H1 (cell line): ENCODE measurements at regions not wholly inside any gene's neighbourhood (a gene's known extent, or its start where the extent isn't known, plus 50 kb on each side); places are given as distances from the start of the nearest gene placed in this dataset.
"Not testable (repeated sequence)": the region's sequence is repeated elsewhere in the genome, so short reads cannot be mapped to it uniquely, and the experiment has no call there.

ENCODE experiments used
- CTCF ChIA-PET: fragments of 300-600 bp; sonication (Branson Sonifier 250); formaldehyde crosslinking; loops from one replicate; lab custom pipeline; 2021; ENCODE audit not compliant: partially characterized antibody; lab: Charles Lee
- POLR2A ChIA-PET: fragments of 300-600 bp; sonication (Branson Sonifier 250); formaldehyde crosslinking; loops from one replicate; lab custom pipeline; 2021; ENCODE audit warnings: inconsistent platforms; ENCODE audit not compliant: partially characterized antibody; lab: Charles Lee
- DNase-seq, 2 experiments: peaks; one replicate each; pipeline versions ENCODE4 v3.0.0 to v3.0.0-alpha.2; 2010 to 2022; ENCODE audit warnings: low spot score in 2 of 2, low read depth in 1 of 2, mixed read lengths in 1 of 2
- FAIRE-seq: peaks from 2 replicates; lab custom pipeline; 2011; peaks lifted over from hg19 to GRCh38; lab: Jason Lieb, UNC
- H2AFZ ChIP-seq: 2 replicates; pipeline ENCODE4 v1.8.1; 2012; ENCODE audit warnings: low read length, inconsistent platforms
- H2AK5ac ChIP-seq: 2 replicates; pipeline ENCODE4 v1.6.1; 2013; ENCODE audit warnings: low read depth, low read length
- H2BK120ac ChIP-seq: replicated peaks from 2 replicates; pipeline ENCODE3; 2013; ENCODE audit warnings: low read depth, low read length, inconsistent platforms
- H2BK12ac ChIP-seq: 2 replicates; pipeline ENCODE4 v1.6.1; 2013; ENCODE audit warnings: low read depth, low read length
- H2BK15ac ChIP-seq: 2 replicates; pipeline ENCODE4 v1.6.1; 2013; ENCODE audit warnings: low read length
- H2BK20ac ChIP-seq: 2 replicates; pipeline ENCODE4 v1.6.1; 2013; ENCODE audit warnings: low read length
- H2BK5ac ChIP-seq: 2 replicates; pipeline ENCODE4 v1.6.1; 2013; ENCODE audit warnings: low read depth, low read length
- H3K14ac ChIP-seq: 2 replicates; pipeline ENCODE4 v1.6.1; 2013; ENCODE audit warnings: inconsistent platforms; ENCODE audit not compliant: insufficient read length
- H3K18ac ChIP-seq: 2 replicates; pipeline ENCODE4 v1.6.1; 2013; ENCODE audit warnings: low read length; ENCODE audit errors: extremely low read depth
- H3K23ac ChIP-seq: 2 replicates; pipeline ENCODE4 v1.6.1; 2013; ENCODE audit warnings: inconsistent platforms; ENCODE audit not compliant: insufficient read length
- H3K23me2 ChIP-seq: 2 replicates; pipeline ENCODE4 v1.6.1; 2013; ENCODE audit warnings: low read depth, low read length
- H3K27ac ChIP-seq: 2 replicates; pipeline ENCODE4 v1.6.1; 2011; ENCODE audit warnings: low read depth, low read length, inconsistent platforms
- H3K27me3 ChIP-seq, 4 experiments: replicated peaks in 1 of 4; 1 replicate in 1 of 4; 2 replicates in 3 of 4; pipeline versions ENCODE4 v1.6.1 to v1.8.1; 2011 to 2013; ENCODE audit warnings: low read length in 3 of 4, mild to moderate bottlenecking in 3 of 4, inconsistent platforms in 2 of 4, mixed read lengths in 2 of 4, moderate library complexity in 1 of 4; ENCODE audit not compliant: control insufficient read depth in 3 of 4, insufficient read depth in 3 of 4; ENCODE audit errors: extremely low read depth in 1 of 4
- H3K36me3 ChIP-seq, 4 experiments: 2 replicates each; pipeline versions ENCODE4 v1.6.1 to v1.8.1; 2011 to 2013; ENCODE audit warnings: mild to moderate bottlenecking in 4 of 4, low read length in 3 of 4, moderate library complexity in 2 of 4, control low read depth in 1 of 4, inconsistent platforms in 1 of 4; ENCODE audit not compliant: insufficient read depth in 4 of 4, control insufficient read depth in 2 of 4
- H3K4ac ChIP-seq: replicated peaks from 2 replicates; pipeline ENCODE3; 2013; ENCODE audit warnings: low read length, low read depth, mixed read lengths, inconsistent platforms; ENCODE audit not compliant: insufficient read length
- H3K4me1 ChIP-seq, 4 experiments: replicated peaks in 1 of 4; 1 replicate in 1 of 4; 2 replicates in 3 of 4; pipeline versions ENCODE4 v1.6.1 to v1.8.1; 2011 to 2013; ENCODE audit warnings: low read length in 3 of 4, inconsistent platforms in 2 of 4, mixed read lengths in 1 of 4; ENCODE audit not compliant: insufficient read depth in 4 of 4, control insufficient read depth in 3 of 4
- H3K4me2 ChIP-seq, 2 experiments: 2 replicates each; pipeline versions ENCODE4 v1.6.1 to v1.8.1; 2011 to 2013; ENCODE audit warnings: low read depth in 2 of 2, low read length in 2 of 2, control low read depth in 1 of 2, inconsistent platforms in 1 of 2, mild to moderate bottlenecking in 1 of 2; ENCODE audit not compliant: insufficient read depth in 1 of 2
- H3K4me3 ChIP-seq, 4 experiments: fragments of 200-600, 300-600 bp in 1 of 4; sonication (generic), shearing (Covaris generic), sonication (Bioruptor Twin) in 1 of 4; 2 replicates each; pipeline versions ENCODE4 v1.5.1 to v1.8.1; 2011 to 2016; ENCODE audit warnings: low read length in 4 of 4, low read depth in 3 of 4, control low read depth in 2 of 4, inconsistent platforms in 2 of 4, mild to moderate bottlenecking in 2 of 4, mixed read lengths in 1 of 4, moderate library complexity in 1 of 4; ENCODE audit not compliant: insufficient read depth in 2 of 4; ENCODE audit errors: extremely low read depth in 1 of 4
- H3K56ac ChIP-seq: replicated peaks from 2 replicates; pipeline ENCODE3; 2013; ENCODE audit warnings: low read depth, mild to moderate bottlenecking, mixed read lengths, low read length, inconsistent platforms; ENCODE audit not compliant: insufficient read length
- H3K79me1 ChIP-seq: 2 replicates; pipeline ENCODE4 v1.6.1; 2013; ENCODE audit warnings: low read depth, low read length, control low read depth
- H3K79me2 ChIP-seq, 2 experiments: 2 replicates each; pipeline versions ENCODE4 v1.6.1 to v1.8.1; 2012 to 2013; ENCODE audit warnings: low read length in 2 of 2, mild to moderate bottlenecking in 2 of 2, inconsistent platforms in 1 of 2; ENCODE audit not compliant: insufficient read depth in 2 of 2, control insufficient read depth in 1 of 2
- H3K9ac ChIP-seq, 4 experiments: replicated peaks in 1 of 4; 1 replicate in 1 of 4; 2 replicates in 3 of 4; pipeline versions ENCODE4 v1.6.1 to v1.8.1; 2011 to 2013; ENCODE audit warnings: low read depth in 3 of 4, low read length in 3 of 4, control low read depth in 2 of 4, mild to moderate bottlenecking in 2 of 4, moderate library complexity in 2 of 4, inconsistent platforms in 1 of 4; ENCODE audit errors: extremely low read depth in 1 of 4
- H3K9me3 ChIP-seq, 2 experiments: 2 replicates each; pipeline versions ENCODE4 v1.6.1 to v1.8.1; 2012 to 2013; ENCODE audit warnings: mild to moderate bottlenecking in 2 of 2, moderate library complexity in 2 of 2, control low read depth in 1 of 2, inconsistent platforms in 1 of 2, low read depth in 1 of 2, low read length in 1 of 2, mixed read lengths in 1 of 2; ENCODE audit not compliant: insufficient read depth in 2 of 2
- H4K20me1 ChIP-seq, 2 experiments: replicated peaks in 1 of 2; 2 replicates each; pipeline versions ENCODE3 to v1.8.1; 2011 to 2013; ENCODE audit warnings: inconsistent platforms in 2 of 2, low read length in 2 of 2, mild to moderate bottlenecking in 1 of 2; ENCODE audit not compliant: insufficient read depth in 2 of 2, control insufficient read depth in 1 of 2
- H4K5ac ChIP-seq: 2 replicates; pipeline ENCODE4 v1.6.1; 2013; ENCODE audit warnings: low read length, low read depth, mixed read lengths, inconsistent platforms; ENCODE audit not compliant: insufficient read length
- H4K8ac ChIP-seq: 2 replicates; pipeline ENCODE4 v1.8.0; 2013; ENCODE audit warnings: mild to moderate bottlenecking, moderate library complexity, low read length, inconsistent platforms; ENCODE audit not compliant: insufficient read depth; ENCODE audit errors: extremely low read depth
- H4K91ac ChIP-seq: replicated peaks from 2 replicates; pipeline ENCODE3; 2013; ENCODE audit warnings: low read length, mixed read lengths, inconsistent platforms; ENCODE audit not compliant: insufficient read length
- WGBS, 2 experiments: shearing (Covaris generic) in 1 of 2; methylation state at CpG; one replicate each; pipeline versions ENCODE4 v1.1.6 to v1.1.7; 2013 to 2015; ENCODE audit warnings: low lambda C conversion rate in 2 of 2, mixed read lengths in 2 of 2, inconsistent platforms in 1 of 2, low coverage in 1 of 2, missing lambda C conversion rate in 1 of 2; ENCODE audit not compliant: insufficient replicate concordance in 2 of 2, insufficient coverage in 1 of 2, insufficient read length in 1 of 2; ENCODE audit errors: extremely low coverage in 1 of 2, missing lambda C conversion rate in 1 of 2; 5-methylcytosine and 5-hydroxymethylcytosine counted together

DNA sequence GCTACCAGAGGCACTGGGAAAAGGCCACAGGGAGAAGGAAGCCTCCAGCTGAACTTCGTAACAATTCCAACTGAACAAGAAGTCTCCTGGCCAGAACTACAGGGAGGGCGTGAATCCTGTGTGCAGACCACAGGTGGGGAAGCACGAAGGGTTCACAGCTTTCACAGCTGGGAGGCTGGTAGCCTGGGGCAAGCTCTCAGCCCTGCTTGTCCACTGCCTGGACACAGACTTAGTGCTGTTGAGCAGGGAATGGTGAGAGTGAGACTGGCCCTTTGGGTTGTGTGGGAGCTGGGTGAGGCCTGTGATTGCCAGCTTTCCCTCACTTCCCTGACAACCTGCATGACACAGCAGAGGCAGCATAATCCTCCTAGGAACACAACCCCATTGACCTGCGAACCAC lies 52.1 kb upstream of the TMEM45B start:
- H3K23ac ChIP-seq, H2BK12ac ChIP-seq, H3K23me2 ChIP-seq, H3K27ac ChIP-seq, H4K91ac ChIP-seq, POLR2A ChIA-PET, H3K9me3 ChIP-seq, H2BK20ac ChIP-seq, H3K79me1 ChIP-seq, H3K14ac ChIP-seq, H3K27me3 ChIP-seq, H4K8ac ChIP-seq, H2AK5ac ChIP-seq, H2BK15ac ChIP-seq, H2BK5ac ChIP-seq, H3K36me3 ChIP-seq, H3K4me3 ChIP-seq, H3K4me1 ChIP-seq, H2AFZ ChIP-seq, H3K9ac ChIP-seq, H3K56ac ChIP-seq, H4K5ac ChIP-seq, H3K18ac ChIP-seq, H2BK120ac ChIP-seq, FAIRE-seq, H3K4ac ChIP-seq, H4K20me1 ChIP-seq, H3K4me2 ChIP-seq, DNase-seq, H3K79me2 ChIP-seq: not testable (repeated sequence)
- 91% methylated on average over 4 of the region's 4 CpGs; no CpG with 5 or more reads in 1 of the 2 experiments for WGBS, 2 experiments
- CTCF ChIA-PET = interaction anchor here (0.8 to 2.6 kb wide), 6 partner anchors 9 to 345 kb away, joined by 3 to 8 read pairs (median 3); no protein-coding TSS in a partner anchor

GRCh38 chr11:129764204-129764603 lies 51.4 kb upstream of the TMEM45B start:
- H3K4ac ChIP-seq, H4K8ac ChIP-seq, H3K4me1 ChIP-seq, H3K27ac ChIP-seq, H3K9me3 ChIP-seq, H2AK5ac ChIP-seq, H3K23me2 ChIP-seq, H3K56ac ChIP-seq, H2BK15ac ChIP-seq, H2AFZ ChIP-seq, H4K91ac ChIP-seq, H3K4me3 ChIP-seq, POLR2A ChIA-PET, H3K4me2 ChIP-seq, H3K14ac ChIP-seq, H4K5ac ChIP-seq, H2BK12ac ChIP-seq, FAIRE-seq, H2BK120ac ChIP-seq, H3K79me1 ChIP-seq, H4K20me1 ChIP-seq, H3K27me3 ChIP-seq, DNase-seq, H3K79me2 ChIP-seq, H3K9ac ChIP-seq, H2BK20ac ChIP-seq, H3K36me3 ChIP-seq, H2BK5ac ChIP-seq, H3K23ac ChIP-seq, H3K18ac ChIP-seq: not testable (repeated sequence)
- 100% methylated on average over 3 of the region's 5 CpGs; no CpG with 5 or more reads in 1 of the 2 experiments for WGBS, 2 experiments
- CTCF ChIA-PET = interaction anchor here (0.8 to 4.5 kb wide), 5 partner anchors 10 to 346 kb away, joined by 3 to 16 read pairs (median 3); no protein-coding TSS in a partner anchor
